GM18499 (cell line): ENCODE measurements at regions not wholly inside any gene's neighbourhood (a gene's known extent, or its start where the extent isn't known, plus 50 kb on each side); places are given as distances from the start of the nearest gene placed in this dataset.

Experiments used
- ATAC-seq: cut with Tn5 transposase; IDR thresholded peaks from one replicate; pipeline ENCODE4 v1.9.1; 2021; ENCODE audit warnings: moderate number of reproducible peaks; ENCODE audit not compliant: insufficient read depth, unreplicated experiment

- no peak for ATAC-seq
These were observed 219.7 kb upstream of the ADARB2 start for GRCh38 chr10:1957057-1957456.

- ATAC-seq: no peak
These were observed 217.0 kb upstream of the ADARB2 start for GRCh38 chr10:1954300-1954699.

GRCh38 chr10:1952126-1953095, 215.1 kb upstream of the ADARB2 start:
- ATAC-seq: no peak

- no peak for ATAC-seq
These were observed 213.6 kb upstream of the ADARB2 start for GRCh38 chr10:1950803-1951495.

- ATAC-seq: no peak
These were observed 210.2 kb upstream of the ADARB2 start for GRCh38 chr10:1947464-1948003.

GRCh38 chr10:1944487-1944886, 207.2 kb upstream of the ADARB2 start:
- no peak for ATAC-seq

- ATAC-seq: no peak
These were observed 205.2 kb upstream of the ADARB2 start for GRCh38 chr10:1942478-1942877.

- ATAC-seq: no peak
These were observed 201.7 kb upstream of the ADARB2 start for GRCh38 chr10:1939016-1939415.

- ATAC-seq: no peak
These were observed 201.0 kb upstream of the ADARB2 start for GRCh38 chr10:1938317-1938716.

- ATAC-seq: no peak
These were observed 198.6 kb upstream of the ADARB2 start for GRCh38 chr10:1935912-1936311.

- ATAC-seq: no peak
These were observed 195.9 kb upstream of the ADARB2 start for GRCh38 chr10:1933215-1933614.

- ATAC-seq: no peak
These were observed 195.4 kb upstream of the ADARB2 start for GRCh38 chr10:1932692-1933094.

GRCh38 chr10:1928606-1929005, 191.3 kb upstream of the ADARB2 start:
- ATAC-seq: no peak

GRCh38 chr10:1923998-1924397, 186.7 kb upstream of the ADARB2 start:
- no peak for ATAC-seq

- ATAC-seq: no peak
These were observed 186.3 kb upstream of the ADARB2 start for GRCh38 chr10:1923586-1923985.

GRCh38 chr10:1920941-1921340, 183.6 kb upstream of the ADARB2 start:
- ATAC-seq: no peak

- no peak for ATAC-seq
These were observed 182.8 kb upstream of the ADARB2 start for GRCh38 chr10:1920127-1920526.

GRCh38 chr10:1911771-1912170, 174.4 kb upstream of the ADARB2 start:
- ATAC-seq: no peak

- ATAC-seq: no peak
These were observed 166.7 kb upstream of the ADARB2 start for GRCh38 chr10:1903982-1904381.

GRCh38 chr10:1896153-1896552, 158.8 kb upstream of the ADARB2 start:
- no peak for ATAC-seq

- no peak for ATAC-seq
These were observed 158.4 kb upstream of the ADARB2 start for GRCh38 chr10:1895691-1896090.
